Panc1 (cell line): ENCODE measurements at regions not wholly inside any gene's neighbourhood (a gene's known extent, or its start where the extent isn't known, plus 50 kb on each side); places are given as distances from the start of the nearest gene placed in this dataset.

ENCODE experiments used
- ATAC-seq: fragments of 200-7000 bp; cut with Tn5 transposase; 2 replicates; pipeline ENCODE4 v1.9.1; 2020; ENCODE audit warnings: mild to moderate bottlenecking, moderate library complexity
- BruUV-seq: library from RNA; stranded (reverse); fragments of 400-500 nt; replicated peaks from 2 replicates; lab custom pipeline; 2021; lab: Mats Ljungman, UMichigan
- CTCF ChIA-PET: fragments of 300-600 bp; sonication (Branson Sonifier 250); formaldehyde crosslinking; loops from one replicate; lab custom pipeline; 2022; ENCODE audit warnings: antibody characterized with exemption; lab: Charles Lee
- POLR2A ChIA-PET: fragments of 300-600 bp; sonication (Branson Sonifier 250); formaldehyde crosslinking; loops from one replicate; lab custom pipeline; 2022; ENCODE audit warnings: antibody characterized with exemption; lab: Charles Lee
- DNase-seq: peaks from one replicate; pipeline ENCODE4 v3.0.0-alpha.2; 2010; ENCODE audit warnings: low read depth, low spot score
- H3K27ac ChIP-seq: 2 replicates; pipeline ENCODE4 v1.5.1; 2011; ENCODE audit warnings: mild to moderate bottlenecking, low read length, inconsistent platforms
- H3K27me3 ChIP-seq: fragments of 200-500 bp; sonication (Bioruptor generic); 2 replicates; pipeline ENCODE4 v1.6.0; 2014; ENCODE audit warnings: low read length, inconsistent platforms; ENCODE audit not compliant: control insufficient read depth, insufficient read depth
- H3K36me3 ChIP-seq: fragments of 200-500 bp; sonication (Bioruptor generic); 2 replicates; pipeline ENCODE4 v1.5.1; 2014; ENCODE audit warnings: inconsistent platforms, mild to moderate bottlenecking, low read length, moderate library complexity; ENCODE audit not compliant: control insufficient read depth, insufficient read depth
- H3K4me1 ChIP-seq: 2 replicates; pipeline ENCODE4 v1.5.1; 2011; ENCODE audit warnings: inconsistent platforms, mild to moderate bottlenecking, low read length, moderate library complexity; ENCODE audit not compliant: control insufficient read depth, insufficient read depth
- H3K4me3 ChIP-seq, 2 experiments: 2 replicates each; pipeline ENCODE4 v1.5.1; 2011 to 2012; ENCODE audit warnings: low read depth in 2 of 2, low read length in 2 of 2, mild to moderate bottlenecking in 2 of 2, inconsistent platforms in 1 of 2, moderate library complexity in 1 of 2
- H3K9me3 ChIP-seq: fragments of 200-500 bp; sonication (Bioruptor generic); 2 replicates; pipeline ENCODE4 v1.5.1; 2014; ENCODE audit warnings: low read depth, mild to moderate bottlenecking, inconsistent platforms, low read length, moderate library complexity; ENCODE audit not compliant: control insufficient read depth, insufficient read depth
- CTCF ChIP-seq: fragments of 450-650 bp; IDR thresholded peaks from 2 replicates; pipeline ENCODE4 v1.5.1; 2017; ENCODE audit warnings: mild to moderate bottlenecking
- POLR2AphosphoS5 ChIP-seq: IDR thresholded peaks from 2 replicates; pipeline ENCODE4 v1.6.1; 2012; ENCODE audit warnings: mild to moderate bottlenecking, low read depth, low read length, moderate library complexity
- REST ChIP-seq, 2 experiments: IDR thresholded peaks; 2 replicates each; pipeline ENCODE4 v1.6.1; 2011 to 2012; ENCODE audit warnings: low read depth in 2 of 2, control low read depth in 1 of 2, low read length in 1 of 2, mild to moderate bottlenecking in 1 of 2, moderate library complexity in 1 of 2; ENCODE audit not compliant: insufficient read depth in 1 of 2
- SIN3A ChIP-seq: IDR thresholded peaks from 2 replicates; pipeline ENCODE4 v1.6.1; 2012; ENCODE audit warnings: low read depth, mild to moderate bottlenecking, low read length, moderate library complexity, borderline replicate concordance; ENCODE audit not compliant: insufficient read depth
- TCF7L2 ChIP-seq: IDR thresholded peaks from 2 replicates; pipeline ENCODE4 v1.6.1; 2011; ENCODE audit warnings: mild to moderate bottlenecking, low read depth, low read length, inconsistent platforms
- in situ Hi-C: cut with HindIII; loops from 2 replicates; pipeline ENCODE4 v1.10.0; 2016; ENCODE audit warnings: low sequenced_read_pairs, low pct_unique_long_range_greater_than_20kb
- intact Hi-C: fragments of 100-400 bp; cut with micrococcal nuclease; formaldehyde crosslinking; loops from one replicate; pipeline ENCODE4 v1.10.0; 2022; ENCODE audit not compliant: unreplicated experiment

DNA sequence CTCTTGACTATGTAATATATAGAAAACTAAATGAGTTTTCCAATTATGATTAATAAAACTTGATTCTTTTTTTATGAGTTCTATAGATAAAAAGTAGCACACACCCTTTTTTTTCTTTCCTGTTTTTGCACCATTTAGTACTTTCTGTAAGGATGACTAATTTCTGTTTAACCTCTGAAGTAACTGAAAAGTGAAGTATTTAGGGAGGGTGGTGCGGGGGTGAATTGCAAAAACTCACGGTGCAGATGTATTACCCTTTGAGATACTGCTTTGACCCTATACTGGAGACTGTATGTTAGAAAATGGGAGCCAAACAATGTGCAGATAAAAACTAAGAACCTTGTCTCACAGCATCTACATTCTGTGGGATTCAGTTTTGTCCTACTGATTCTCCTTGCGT is 471.6 kb downstream of the DTHD1 start:
- POLR2A ChIA-PET, result no interaction called here
- H3K36me3 ChIP-seq, result no peaks in the 10 kb centered on the region
- no peak overlapping the region for H3K27ac ChIP-seq
- in situ Hi-C loops, result no loop called here
- no peak for ATAC-seq
- CTCF ChIA-PET, result no interaction called here
- TF ChIP-seq SIN3A (no peak), CTCF (no peak), TCF7L2 (no peak), REST (IDR thresholded peaks at IDR 0.05; ENCODE audit: insufficient read depth in 1 of 2, low read depth in 2 of 2, low read length in 1 of 2) (no peak), POLR2AphosphoS5 (no peak)
- H3K27me3 ChIP-seq, result no peaks in the 10 kb centered on the region
- DNase-seq, result no peak
- BruUV-seq, result no TSS peak
- intact Hi-C loops, result no loop called here
- no peak overlapping the region for H3K4me3 ChIP-seq
- no peaks in the 10 kb centered on the region for H3K4me1 ChIP-seq
- no peaks in the 10 kb centered on the region for H3K9me3 ChIP-seq

DNA sequence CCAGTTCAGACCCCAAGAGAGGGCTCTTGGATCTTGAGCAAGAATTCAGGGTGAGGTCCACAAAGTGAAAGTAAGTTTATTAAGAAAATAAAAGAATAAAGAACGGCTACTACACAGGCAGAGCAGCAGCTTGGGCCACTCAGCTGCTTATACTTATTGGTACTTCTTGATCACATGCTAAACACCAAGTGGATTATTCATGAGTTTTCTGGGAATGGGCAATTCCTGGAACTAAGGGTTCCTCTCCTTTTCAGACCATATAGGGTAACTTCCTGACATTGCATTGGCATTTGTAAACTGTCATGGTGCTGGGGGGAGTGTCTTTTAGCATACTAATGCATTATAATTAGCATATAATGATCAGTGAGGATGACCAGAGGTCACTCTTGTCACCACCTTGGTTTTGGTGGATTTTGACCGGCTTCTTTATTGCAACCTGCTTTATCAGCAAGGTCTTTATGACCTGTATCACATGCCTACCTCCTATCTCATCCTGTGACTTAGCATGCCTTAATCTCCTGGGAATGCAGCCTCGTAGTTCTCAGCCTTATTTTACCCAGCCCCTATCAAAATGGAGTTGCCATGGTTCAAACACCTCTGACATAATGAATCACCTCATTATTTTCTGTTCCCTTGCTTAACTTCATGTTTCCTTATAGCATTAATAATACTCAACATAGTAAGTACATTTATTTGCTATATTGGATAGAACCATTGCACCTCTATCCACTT is 476.3 kb downstream of the DTHD1 start:
- no peaks in the 10 kb centered on the region for H3K36me3 ChIP-seq
- POLR2A ChIA-PET, result no interaction called here
- ATAC-seq (no peak), DNase-seq (no peak)
- H3K4me1 ChIP-seq, result no peaks in the 10 kb centered on the region
- no peak overlapping the region for H3K27ac ChIP-seq
- no peak for TF ChIP-seq CTCF
- TF ChIP-seq TCF7L2, result no peak
- no peak for TF ChIP-seq REST (IDR thresholded peaks at IDR 0.05; ENCODE audit: insufficient read depth in 1 of 2, low read depth in 2 of 2, low read length in 1 of 2)
- no peak for TF ChIP-seq SIN3A
- TF ChIP-seq POLR2AphosphoS5, result no peak
- no peaks in the 10 kb centered on the region for H3K9me3 ChIP-seq
- H3K27me3 ChIP-seq, result no peaks in the 10 kb centered on the region
- no peak overlapping the region for H3K4me3 ChIP-seq
- BruUV-seq, result no TSS peak
- intact Hi-C loops, result no loop called here
- in situ Hi-C loops, result no loop called here
- CTCF ChIA-PET, result no interaction called here
